Breast epithelium (tissue), 4 donors: ENCODE measurements at regions not wholly inside any gene's neighbourhood (a gene's known extent, or its start where the extent isn't known, plus 50 kb on each side); places are given as distances from the start of the nearest gene placed in this dataset.

Source experiments
- DNase-seq, 2 donors: peaks; one replicate each; pipeline ENCODE4 v3.0.0-alpha.2; 2019; ENCODE audit warnings: low spot score in 2 of 2
- H3K27ac ChIP-seq, 2 donors: fragments of 200-600 bp; sonication (generic) in 1 of 2; one replicate each; pipeline ENCODE4 v1.5.1; 2016 to 2019; ENCODE audit warnings: mild to moderate bottlenecking in 1 of 2
- H3K27me3 ChIP-seq, 2 donors: fragments of 200-600 bp; sonication (generic) in 1 of 2; one replicate each; pipeline versions ENCODE4 v1.5.1 to v1.6.0; 2017 to 2019; ENCODE audit warnings: control low read depth in 1 of 2, mild to moderate bottlenecking in 1 of 2
- H3K36me3 ChIP-seq: fragments of 200-600 bp; one replicate; pipeline ENCODE4 v1.5.1; 2019
- H3K4me1 ChIP-seq, 2 donors: fragments of 200-600 bp; sonication (generic); one replicate each; pipeline ENCODE4 v1.5.1; 2016 to 2019; ENCODE audit warnings: control low read depth in 1 of 2
- H3K4me3 ChIP-seq, 3 donors: fragments of 200-600 bp; sonication (generic); 1 replicate in 2 of 3; 2 replicates in 1 of 3; pipeline ENCODE4 v1.5.1; 2016 to 2019; ENCODE audit warnings: mild to moderate bottlenecking in 3 of 3, moderate library complexity in 2 of 3
- H3K9me3 ChIP-seq, 2 donors: fragments of 200-600 bp; sonication (generic) in 1 of 2; one replicate each; pipeline ENCODE4 v1.5.1; 2016 to 2019; ENCODE audit warnings: control low read depth in 1 of 2
- CTCF ChIP-seq, 3 donors: fragments of 450-650 bp; IDR thresholded peaks; one replicate each; pipeline ENCODE4 v1.5.1; 2016 to 2017; ENCODE audit warnings: antibody characterized with exemption in 3 of 3, mild to moderate bottlenecking in 3 of 3, moderate library complexity in 3 of 3
- POLR2A ChIP-seq: fragments of 450-650 bp; IDR thresholded peaks from one replicate; pipeline ENCODE4 v1.6.1; 2016; ENCODE audit warnings: antibody characterized with exemption, mild to moderate bottlenecking, moderate library complexity
- POLR2AphosphoS5 ChIP-seq, 3 donors: sonication (generic); formaldehyde crosslinking; IDR thresholded peaks; one replicate each; pipeline ENCODE4 v1.6.1; 2017; ENCODE audit warnings: antibody characterized with exemption in 3 of 3
- intact Hi-C: fragments of 100-400 bp; cut with DNase I; formaldehyde crosslinking; loops from one replicate; pipeline ENCODE4 v1.15.1; 2023; ENCODE audit warnings: low total_unique reads

- no peak for TF ChIP-seq CTCF (IDR thresholded peaks at IDR 0.05)
- TF ChIP-seq POLR2AphosphoS5 (IDR thresholded peaks at IDR 0.05), result no peak
- TF ChIP-seq POLR2A, result no peak
- DNase-seq, result no peak
- no peaks in the 10 kb centered on the region for H3K27me3 ChIP-seq
- no peak overlapping the region for H3K4me3 ChIP-seq
- intact Hi-C loops, result no loop called here
- no peaks in the 10 kb centered on the region for H3K36me3 ChIP-seq
- H3K4me1 ChIP-seq, result no peaks in the 10 kb centered on the region
- no peak overlapping the region for H3K27ac ChIP-seq
- no peaks in the 10 kb centered on the region for H3K9me3 ChIP-seq
These were observed 981.1 kb downstream of the DTWD2 start for GRCh38 chr5:118007262-118007661.

GRCh38 chr5:118006219-118006618 lies 982.1 kb downstream of the DTWD2 start:
- no peaks in the 10 kb centered on the region for H3K4me1 ChIP-seq
- no peak for TF ChIP-seq POLR2A
- no peak for TF ChIP-seq POLR2AphosphoS5 (IDR thresholded peaks at IDR 0.05)
- no peak for TF ChIP-seq CTCF (IDR thresholded peaks at IDR 0.05)
- no peak overlapping the region for H3K27ac ChIP-seq
- no peak for DNase-seq
- H3K4me3 ChIP-seq, result no peak overlapping the region
- no peaks in the 10 kb centered on the region for H3K9me3 ChIP-seq
- H3K36me3 ChIP-seq, result no peaks in the 10 kb centered on the region
- intact Hi-C loops, result no loop called here
- no peaks in the 10 kb centered on the region for H3K27me3 ChIP-seq

- TF ChIP-seq POLR2AphosphoS5 (IDR thresholded peaks at IDR 0.05) (no peak), CTCF (IDR thresholded peaks at IDR 0.05) (no peak), POLR2A (no peak)
These were observed 988.3 kb downstream of the DTWD2 start for GRCh38 chr5:117999939-118000549.

GRCh38 chr5:117982691-117983090 lies 1005.7 kb downstream of the DTWD2 start:
- peak overlapping the region in 2 of 3 donors; percentile 11 to 12 for H3K4me3 ChIP-seq
- no peaks in the 10 kb centered on the region for H3K36me3 ChIP-seq
- no peak for DNase-seq
- H3K27me3 ChIP-seq, result no peaks in the 10 kb centered on the region
- no peaks in the 10 kb centered on the region for H3K9me3 ChIP-seq
- H3K4me1 ChIP-seq, result no peaks in the 10 kb centered on the region
- intact Hi-C loops, result no loop called here
- H3K27ac ChIP-seq, result no peak overlapping the region
- no peak for TF ChIP-seq POLR2A
- no peak for TF ChIP-seq POLR2AphosphoS5 (IDR thresholded peaks at IDR 0.05)
- TF ChIP-seq CTCF (IDR thresholded peaks at IDR 0.05), result no peak

More at GRCh38 chr5:117999939-118000549, 988.3 kb downstream of the DTWD2 start:
- no peak for DNase-seq
- H3K4me1 ChIP-seq, result no peaks in the 10 kb centered on the region
- intact Hi-C loops, result no loop called here
- H3K36me3 ChIP-seq, result no peaks in the 10 kb centered on the region
- no peaks in the 10 kb centered on the region for H3K9me3 ChIP-seq
- no peaks in the 10 kb centered on the region for H3K27me3 ChIP-seq
- no peak overlapping the region for H3K4me3 ChIP-seq
- H3K27ac ChIP-seq, result no peak overlapping the region

GRCh38 chr5:117973785-117974184 lies 1014.6 kb downstream of the DTWD2 start:
- no peak for TF ChIP-seq POLR2AphosphoS5 (IDR thresholded peaks at IDR 0.05)
- no peak for TF ChIP-seq POLR2A
- no peak for TF ChIP-seq CTCF (IDR thresholded peaks at IDR 0.05)
- Histone ChIP-seq H3K27ac (no peak overlapping the region), H3K9me3 (no peaks in the 10 kb centered on the region), H3K4me3 (no peak overlapping the region), H3K27me3 (no peaks in the 10 kb centered on the region), H3K4me1 (no peaks in the 10 kb centered on the region), H3K36me3 (no peaks in the 10 kb centered on the region)
- DNase-seq, result no peak
- intact Hi-C loops, result no loop called here
